ENCODE measurements at regions not wholly inside any gene's neighbourhood (a gene's known extent, or its start where the extent isn't known, plus 50 kb on each side); places are given as distances from the start of the nearest gene placed in this dataset.

DNA sequence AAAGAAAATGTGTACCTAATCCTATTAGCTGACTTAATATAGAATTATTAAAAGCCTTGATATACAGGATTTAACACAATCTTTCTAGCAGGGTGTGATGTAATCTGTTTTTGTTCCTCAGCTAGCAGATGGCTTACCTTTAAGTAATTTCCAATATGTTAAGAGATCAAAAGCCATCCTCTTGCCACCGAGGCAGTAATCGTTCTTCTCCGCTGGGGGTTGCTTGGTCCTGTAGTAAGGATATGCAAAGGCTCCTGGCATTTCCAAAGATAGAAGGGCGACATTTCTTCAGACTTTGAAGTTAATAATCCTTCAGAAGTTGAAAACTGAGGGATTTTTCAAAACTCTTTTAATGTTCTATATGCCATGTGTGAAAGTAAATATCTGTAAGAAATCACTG is 156.4 kb downstream of the FZD1 start:
- intact Hi-C loops (cut with DNase I; ENCODE audit: low total_unique reads), result no loop called here
- no peak for TF ChIP-seq POLR2A (IDR thresholded peaks at IDR 0.05)
- no peak for TF ChIP-seq CTCF (IDR thresholded peaks at IDR 0.05)
- TF ChIP-seq POLR2AphosphoS5 (IDR thresholded peaks at IDR 0.05), result no peak
- no peak for DNase-seq (ENCODE audit: low spot score in 2 of 2)

DNA sequence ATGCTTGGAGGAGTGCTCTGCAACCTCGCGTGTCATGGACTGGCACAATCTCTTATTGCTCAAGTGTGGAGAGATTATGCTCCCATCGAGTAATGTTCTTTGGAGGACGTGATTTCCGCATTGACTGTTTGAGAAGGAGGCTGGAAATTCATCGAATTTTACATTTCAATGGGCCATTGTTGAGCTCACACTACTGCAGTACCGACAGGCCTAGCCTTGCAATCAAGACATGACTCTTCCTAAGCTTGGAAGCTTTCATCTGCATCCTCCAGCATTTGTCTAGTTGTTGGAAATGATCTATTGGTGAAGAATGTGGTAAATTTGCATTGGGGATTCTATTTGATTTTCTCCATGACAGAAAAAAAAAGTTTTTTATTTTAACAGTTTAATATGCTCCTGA is 156.8 kb downstream of the FZD1 start:
- intact Hi-C loops (cut with DNase I; ENCODE audit: low total_unique reads), result no loop called here
- H3K36me3 ChIP-seq, result no peaks in the 10 kb centered on the region
- H3K27me3 ChIP-seq, result no peaks in the 10 kb centered on the region
- H3K4me3 ChIP-seq, result no peak overlapping the region
- DNase-seq (ENCODE audit: low spot score in 2 of 2), result no peak
- TF ChIP-seq POLR2A (IDR thresholded peaks at IDR 0.05) (no peak), POLR2AphosphoS5 (IDR thresholded peaks at IDR 0.05) (no peak), CTCF (IDR thresholded peaks at IDR 0.05) (no peak)
- no peak overlapping the region for H3K27ac ChIP-seq
- H3K9me3 ChIP-seq, result no peaks in the 10 kb centered on the region
- no peaks in the 10 kb centered on the region for H3K4me1 ChIP-seq

More for the DNA sequence above, 156.4 kb downstream of the FZD1 start:
- H3K27me3 ChIP-seq, result no peaks in the 10 kb centered on the region
- H3K27ac ChIP-seq, result no peak overlapping the region
- H3K9me3 ChIP-seq, result no peaks in the 10 kb centered on the region
- H3K36me3 ChIP-seq, result no peaks in the 10 kb centered on the region
- no peaks in the 10 kb centered on the region for H3K4me1 ChIP-seq
- no peak overlapping the region for H3K4me3 ChIP-seq

DNA sequence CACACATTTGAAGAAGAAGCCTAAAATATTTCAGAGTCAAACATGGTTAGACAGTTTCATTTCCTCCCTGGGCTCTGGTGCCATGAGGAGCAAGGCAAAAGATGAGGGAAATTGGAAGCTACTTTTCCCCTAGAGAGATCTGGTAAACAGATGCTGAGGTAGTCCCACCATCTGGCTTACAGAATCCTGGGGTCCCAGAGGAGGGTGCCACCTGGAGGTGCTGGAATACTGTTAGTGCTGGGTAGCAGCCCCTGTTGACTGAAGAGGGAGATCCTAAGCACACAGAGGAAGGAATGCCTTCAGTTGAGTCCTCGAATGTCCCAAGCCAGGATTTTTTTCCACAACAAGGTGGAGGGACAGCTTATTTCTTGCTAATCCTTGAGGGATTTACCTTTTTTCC is 160.1 kb downstream of the FZD1 start:
- TF ChIP-seq POLR2AphosphoS5 (IDR thresholded peaks at IDR 0.05), result no peak
- no peak for TF ChIP-seq POLR2A (IDR thresholded peaks at IDR 0.05)
- TF ChIP-seq CTCF (IDR thresholded peaks at IDR 0.05), result no peak
- no peak for DNase-seq (ENCODE audit: low spot score in 2 of 2)
- intact Hi-C loops (cut with DNase I; ENCODE audit: low total_unique reads), result loop anchor here (2.0 kb wide), 1 partner anchor 56 kb away; no protein-coding TSS in a partner anchor

DNA sequence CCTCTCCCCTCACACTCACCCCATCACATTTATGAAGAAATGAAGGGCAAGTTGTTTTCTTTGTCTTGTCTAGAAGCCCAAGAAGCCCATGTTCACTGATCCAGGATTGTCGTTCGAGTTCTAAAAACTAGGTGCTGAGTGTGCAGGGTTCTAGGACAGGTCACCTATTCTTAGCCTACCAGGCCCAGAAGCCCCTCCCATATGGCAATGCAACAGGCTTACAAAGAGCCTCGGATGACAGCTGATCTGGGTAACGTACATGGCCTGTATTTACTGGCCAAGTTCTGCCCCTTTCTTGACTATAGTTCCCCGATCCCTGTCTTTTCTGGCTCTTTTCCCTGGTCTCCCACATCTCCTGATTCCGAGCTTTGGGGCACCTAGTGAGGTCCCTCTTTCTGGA is 160.9 kb downstream of the FZD1 start:
- no peaks in the 10 kb centered on the region for H3K9me3 ChIP-seq
- H3K27ac ChIP-seq, result no peak overlapping the region
- no peaks in the 10 kb centered on the region for H3K27me3 ChIP-seq
- H3K4me1 ChIP-seq, result no peaks in the 10 kb centered on the region
- TF ChIP-seq CTCF (IDR thresholded peaks at IDR 0.05), result no peak
- no peak for TF ChIP-seq POLR2AphosphoS5 (IDR thresholded peaks at IDR 0.05)
- TF ChIP-seq POLR2A (IDR thresholded peaks at IDR 0.05), result no peak
- H3K4me3 ChIP-seq, result no peak overlapping the region
- no peak for DNase-seq (ENCODE audit: low spot score in 2 of 2)
- H3K36me3 ChIP-seq, result no peaks in the 10 kb centered on the region
- intact Hi-C loops (cut with DNase I; ENCODE audit: low total_unique reads), result loop anchor here (2.0 kb wide), 1 partner anchor 56 kb away; no protein-coding TSS in a partner anchor

More for the DNA sequence above, 160.1 kb downstream of the FZD1 start:
- Histone ChIP-seq H3K36me3 (no peaks in the 10 kb centered on the region), H3K4me3 (no peak overlapping the region), H3K9me3 (no peaks in the 10 kb centered on the region), H3K4me1 (no peaks in the 10 kb centered on the region), H3K27me3 (no peaks in the 10 kb centered on the region), H3K27ac (no peak overlapping the region)

GRCh38 chr7:91427051-91427450 is 162.8 kb downstream of the FZD1 start:
- intact Hi-C loops (cut with DNase I; ENCODE audit: low total_unique reads), result no loop called here
- Histone ChIP-seq H3K36me3 (no peaks in the 10 kb centered on the region), H3K9me3 (no peaks in the 10 kb centered on the region), H3K4me3 (no peak overlapping the region), H3K27me3 (no peaks in the 10 kb centered on the region), H3K27ac (no peak overlapping the region), H3K4me1 (no peaks in the 10 kb centered on the region)
- TF ChIP-seq POLR2A (IDR thresholded peaks at IDR 0.05), result no peak
- no peak for TF ChIP-seq POLR2AphosphoS5 (IDR thresholded peaks at IDR 0.05)
- no peak for TF ChIP-seq CTCF (IDR thresholded peaks at IDR 0.05)
- no peak for DNase-seq (ENCODE audit: low spot score in 2 of 2)
